WTC11 (cell line): ENCODE measurements at regions not wholly inside any gene's neighbourhood (a gene's known extent, or its start where the extent isn't known, plus 50 kb on each side); places are given as distances from the start of the nearest gene placed in this dataset.
"Not testable (repeated sequence)": the region's sequence is repeated elsewhere in the genome, so short reads cannot be mapped to it uniquely, and the experiment has no call there.

ENCODE experiments used
- CREB1 ChIP-seq: sonication (generic); formaldehyde crosslinking; IDR thresholded peaks from 2 replicates; pipeline ENCODE4 v1.8.0; 2023; ENCODE audit warnings: mild to moderate bottlenecking, missing genetic modification reagents
- CREM ChIP-seq: sonication (generic); formaldehyde crosslinking; IDR thresholded peaks from 2 replicates; pipeline ENCODE4 v1.8.1; 2022; ENCODE audit warnings: mild to moderate bottlenecking, missing genetic modification reagents, moderate library complexity
- NR3C1 ChIP-seq: sonication (generic); formaldehyde crosslinking; conservative IDR thresholded peaks from 2 replicates; pipeline ENCODE4 v1.8.1; 2023; ENCODE audit warnings: low read depth, mild to moderate bottlenecking, missing genetic modification reagents
- ZNF138 ChIP-seq: sonication (generic); formaldehyde crosslinking; conservative IDR thresholded peaks from 2 replicates; pipeline ENCODE4 v1.8.1; 2022; ENCODE audit warnings: mild to moderate bottlenecking, moderate library complexity, missing genetic modification reagents
- ZNF232 ChIP-seq: sonication (generic); formaldehyde crosslinking; IDR thresholded peaks from 2 replicates; pipeline ENCODE4 v1.8.0; 2022; ENCODE audit warnings: mild to moderate bottlenecking, missing genetic modification reagents
- TF ChIP-seq, protein P1 (sequence below): sonication (generic); formaldehyde crosslinking; IDR thresholded peaks from 2 replicates; pipeline ENCODE4 v1.8.1; 2023; ENCODE audit warnings: mild to moderate bottlenecking, missing genetic modification reagents, moderate library complexity
- TF ChIP-seq, protein P2 (sequence below): sonication (generic); formaldehyde crosslinking; IDR thresholded peaks from 2 replicates; pipeline ENCODE4 v1.8.0; 2023; ENCODE audit warnings: mild to moderate bottlenecking, missing genetic modification reagents
- TF ChIP-seq, protein P3 (sequence below): fragments of 200-600 bp; IDR thresholded peaks from 2 replicates; pipeline ENCODE4 v1.8.0; 2022; ENCODE audit warnings: antibody characterized with exemption
- TF ChIP-seq, protein P4 (sequence below): sonication (generic); formaldehyde crosslinking; IDR thresholded peaks from 2 replicates; pipeline ENCODE4 v1.8.0; 2022; ENCODE audit warnings: mild to moderate bottlenecking, missing genetic modification reagents
- TF ChIP-seq, protein P5 (sequence below): sonication (generic); formaldehyde crosslinking; IDR thresholded peaks from 2 replicates; pipeline ENCODE4 v1.8.1; 2023; ENCODE audit warnings: mild to moderate bottlenecking, missing genetic modification reagents, borderline replicate concordance

DNA sequence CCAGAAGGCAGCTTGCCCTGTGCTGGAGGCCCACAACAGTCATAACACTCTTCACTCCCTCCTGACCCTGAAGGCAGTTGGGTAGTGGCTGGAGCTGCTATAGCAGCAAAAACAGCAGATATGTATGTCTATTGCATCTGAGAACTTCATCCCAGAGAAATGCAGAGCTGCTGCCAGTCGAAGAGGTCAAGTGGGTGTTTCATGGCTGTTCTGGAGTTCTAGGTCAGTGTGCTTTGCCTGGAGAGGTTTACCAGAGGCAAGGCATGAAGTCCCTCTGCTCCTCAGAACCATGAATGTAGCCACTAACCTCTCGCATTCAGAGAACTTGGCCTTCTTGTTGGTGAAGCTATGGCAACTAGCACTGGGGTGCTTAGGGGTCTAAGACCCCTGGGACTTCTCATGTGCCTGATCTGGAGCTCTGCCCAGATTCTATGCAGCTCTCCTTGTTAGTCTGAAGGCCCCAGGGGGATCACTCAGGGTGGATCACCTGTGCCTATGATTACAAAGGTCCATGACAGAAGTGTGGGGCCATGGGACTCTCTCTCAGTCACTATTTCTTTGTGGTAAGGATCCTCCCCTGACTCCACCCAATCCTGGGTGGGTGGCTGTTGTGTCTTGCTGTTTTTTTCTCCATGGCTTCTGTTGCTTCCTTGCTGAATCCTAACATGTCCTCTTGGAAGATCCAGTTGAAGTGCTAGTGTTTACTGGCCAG, 637.7 kb upstream of the TPTE start:
- TF ChIP-seq, protein P1, sequence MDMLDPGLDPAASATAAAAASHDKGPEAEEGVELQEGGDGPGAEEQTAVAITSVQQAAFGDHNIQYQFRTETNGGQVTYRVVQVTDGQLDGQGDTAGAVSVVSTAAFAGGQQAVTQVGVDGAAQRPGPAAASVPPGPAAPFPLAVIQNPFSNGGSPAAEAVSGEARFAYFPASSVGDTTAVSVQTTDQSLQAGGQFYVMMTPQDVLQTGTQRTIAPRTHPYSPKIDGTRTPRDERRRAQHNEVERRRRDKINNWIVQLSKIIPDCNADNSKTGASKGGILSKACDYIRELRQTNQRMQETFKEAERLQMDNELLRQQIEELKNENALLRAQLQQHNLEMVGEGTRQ (CRISPR knock-in tag): not testable (repeated sequence)
- TF ChIP-seq, protein P2, sequence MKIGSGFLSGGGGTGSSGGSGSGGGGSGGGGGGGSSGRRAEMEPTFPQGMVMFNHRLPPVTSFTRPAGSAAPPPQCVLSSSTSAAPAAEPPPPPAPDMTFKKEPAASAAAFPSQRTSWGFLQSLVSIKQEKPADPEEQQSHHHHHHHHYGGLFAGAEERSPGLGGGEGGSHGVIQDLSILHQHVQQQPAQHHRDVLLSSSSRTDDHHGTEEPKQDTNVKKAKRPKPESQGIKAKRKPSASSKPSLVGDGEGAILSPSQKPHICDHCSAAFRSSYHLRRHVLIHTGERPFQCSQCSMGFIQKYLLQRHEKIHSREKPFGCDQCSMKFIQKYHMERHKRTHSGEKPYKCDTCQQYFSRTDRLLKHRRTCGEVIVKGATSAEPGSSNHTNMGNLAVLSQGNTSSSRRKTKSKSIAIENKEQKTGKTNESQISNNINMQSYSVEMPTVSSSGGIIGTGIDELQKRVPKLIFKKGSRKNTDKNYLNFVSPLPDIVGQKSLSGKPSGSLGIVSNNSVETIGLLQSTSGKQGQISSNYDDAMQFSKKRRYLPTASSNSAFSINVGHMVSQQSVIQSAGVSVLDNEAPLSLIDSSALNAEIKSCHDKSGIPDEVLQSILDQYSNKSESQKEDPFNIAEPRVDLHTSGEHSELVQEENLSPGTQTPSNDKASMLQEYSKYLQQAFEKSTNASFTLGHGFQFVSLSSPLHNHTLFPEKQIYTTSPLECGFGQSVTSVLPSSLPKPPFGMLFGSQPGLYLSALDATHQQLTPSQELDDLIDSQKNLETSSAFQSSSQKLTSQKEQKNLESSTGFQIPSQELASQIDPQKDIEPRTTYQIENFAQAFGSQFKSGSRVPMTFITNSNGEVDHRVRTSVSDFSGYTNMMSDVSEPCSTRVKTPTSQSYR (CRISPR knock-in tag): not testable (repeated sequence)
- TF ChIP-seq, protein P3, sequence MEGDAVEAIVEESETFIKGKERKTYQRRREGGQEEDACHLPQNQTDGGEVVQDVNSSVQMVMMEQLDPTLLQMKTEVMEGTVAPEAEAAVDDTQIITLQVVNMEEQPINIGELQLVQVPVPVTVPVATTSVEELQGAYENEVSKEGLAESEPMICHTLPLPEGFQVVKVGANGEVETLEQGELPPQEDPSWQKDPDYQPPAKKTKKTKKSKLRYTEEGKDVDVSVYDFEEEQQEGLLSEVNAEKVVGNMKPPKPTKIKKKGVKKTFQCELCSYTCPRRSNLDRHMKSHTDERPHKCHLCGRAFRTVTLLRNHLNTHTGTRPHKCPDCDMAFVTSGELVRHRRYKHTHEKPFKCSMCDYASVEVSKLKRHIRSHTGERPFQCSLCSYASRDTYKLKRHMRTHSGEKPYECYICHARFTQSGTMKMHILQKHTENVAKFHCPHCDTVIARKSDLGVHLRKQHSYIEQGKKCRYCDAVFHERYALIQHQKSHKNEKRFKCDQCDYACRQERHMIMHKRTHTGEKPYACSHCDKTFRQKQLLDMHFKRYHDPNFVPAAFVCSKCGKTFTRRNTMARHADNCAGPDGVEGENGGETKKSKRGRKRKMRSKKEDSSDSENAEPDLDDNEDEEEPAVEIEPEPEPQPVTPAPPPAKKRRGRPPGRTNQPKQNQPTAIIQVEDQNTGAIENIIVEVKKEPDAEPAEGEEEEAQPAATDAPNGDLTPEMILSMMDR: not testable (repeated sequence)
- not testable (repeated sequence) for TF ChIP-seq ZNF138; ZNF232 (CRISPR knock-in tag); NR3C1 (CRISPR knock-in tag); CREB1; CREM (CRISPR knock-in tag)
- TF ChIP-seq, protein P4, sequence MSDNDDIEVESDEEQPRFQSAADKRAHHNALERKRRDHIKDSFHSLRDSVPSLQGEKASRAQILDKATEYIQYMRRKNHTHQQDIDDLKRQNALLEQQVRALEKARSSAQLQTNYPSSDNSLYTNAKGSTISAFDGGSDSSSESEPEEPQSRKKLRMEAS (CRISPR knock-in tag): not testable (repeated sequence)
- TF ChIP-seq, protein P5, sequence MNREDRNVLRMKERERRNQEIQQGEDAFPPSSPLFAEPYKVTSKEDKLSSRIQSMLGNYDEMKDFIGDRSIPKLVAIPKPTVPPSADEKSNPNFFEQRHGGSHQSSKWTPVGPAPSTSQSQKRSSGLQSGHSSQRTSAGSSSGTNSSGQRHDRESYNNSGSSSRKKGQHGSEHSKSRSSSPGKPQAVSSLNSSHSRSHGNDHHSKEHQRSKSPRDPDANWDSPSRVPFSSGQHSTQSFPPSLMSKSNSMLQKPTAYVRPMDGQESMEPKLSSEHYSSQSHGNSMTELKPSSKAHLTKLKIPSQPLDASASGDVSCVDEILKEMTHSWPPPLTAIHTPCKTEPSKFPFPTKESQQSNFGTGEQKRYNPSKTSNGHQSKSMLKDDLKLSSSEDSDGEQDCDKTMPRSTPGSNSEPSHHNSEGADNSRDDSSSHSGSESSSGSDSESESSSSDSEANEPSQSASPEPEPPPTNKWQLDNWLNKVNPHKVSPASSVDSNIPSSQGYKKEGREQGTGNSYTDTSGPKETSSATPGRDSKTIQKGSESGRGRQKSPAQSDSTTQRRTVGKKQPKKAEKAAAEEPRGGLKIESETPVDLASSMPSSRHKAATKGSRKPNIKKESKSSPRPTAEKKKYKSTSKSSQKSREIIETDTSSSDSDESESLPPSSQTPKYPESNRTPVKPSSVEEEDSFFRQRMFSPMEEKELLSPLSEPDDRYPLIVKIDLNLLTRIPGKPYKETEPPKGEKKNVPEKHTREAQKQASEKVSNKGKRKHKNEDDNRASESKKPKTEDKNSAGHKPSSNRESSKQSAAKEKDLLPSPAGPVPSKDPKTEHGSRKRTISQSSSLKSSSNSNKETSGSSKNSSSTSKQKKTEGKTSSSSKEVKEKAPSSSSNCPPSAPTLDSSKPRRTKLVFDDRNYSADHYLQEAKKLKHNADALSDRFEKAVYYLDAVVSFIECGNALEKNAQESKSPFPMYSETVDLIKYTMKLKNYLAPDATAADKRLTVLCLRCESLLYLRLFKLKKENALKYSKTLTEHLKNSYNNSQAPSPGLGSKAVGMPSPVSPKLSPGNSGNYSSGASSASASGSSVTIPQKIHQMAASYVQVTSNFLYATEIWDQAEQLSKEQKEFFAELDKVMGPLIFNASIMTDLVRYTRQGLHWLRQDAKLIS (CRISPR knock-in tag): not testable (repeated sequence)
